Loucy (cell line): ENCODE measurements at regions not wholly inside any gene's neighbourhood (a gene's known extent, or its start where the extent isn't known, plus 50 kb on each side); places are given as distances from the start of the nearest gene placed in this dataset.

Experiments used
- H2AFZ ChIP-seq: fragments of 200-600 bp; sonication (generic); 2 replicates; pipeline ENCODE4 v1.6.0; 2016; ENCODE audit warnings: antibody characterized with exemption, mild to moderate bottlenecking, low read length, moderate library complexity
- H3F3A ChIP-seq: fragments of 200-600 bp; 2 replicates; pipeline ENCODE4 v1.6.0; 2016; ENCODE audit warnings: antibody characterized with exemption, low read depth, mild to moderate bottlenecking
- H3K27me3 ChIP-seq: fragments of 200-600 bp; sonication (generic); 2 replicates; pipeline ENCODE4 v1.6.1; 2014; ENCODE audit warnings: low read length, mild to moderate bottlenecking; ENCODE audit not compliant: insufficient read depth, poor library complexity, severe bottlenecking
- H3K36me3 ChIP-seq: fragments of 200-600 bp; sonication (generic); 2 replicates; pipeline ENCODE4 v1.6.1; 2016; ENCODE audit warnings: low read length; ENCODE audit not compliant: insufficient read depth
- H3K4me1 ChIP-seq: fragments of 200-600 bp; sonication (generic); 2 replicates; pipeline ENCODE4 v1.5.1; 2014; ENCODE audit warnings: low read length, mild to moderate bottlenecking; ENCODE audit not compliant: insufficient read depth, poor library complexity, severe bottlenecking
- H3K4me2 ChIP-seq: fragments of 200-600 bp; sonication (generic); 2 replicates; pipeline ENCODE4 v1.6.0; 2014; ENCODE audit warnings: antibody characterized with exemption, low read length, low read depth, mild to moderate bottlenecking; ENCODE audit not compliant: poor library complexity, severe bottlenecking
- H3K4me3 ChIP-seq: fragments of 200-600 bp; sonication (generic); 2 replicates; pipeline ENCODE4 v1.5.1; 2014; ENCODE audit warnings: low read length, mild to moderate bottlenecking, mixed read lengths; ENCODE audit not compliant: poor library complexity, severe bottlenecking
- H3K79me2 ChIP-seq: fragments of 200-600 bp; sonication (generic); 2 replicates; pipeline ENCODE4 v1.6.1; 2014; ENCODE audit warnings: low read length; ENCODE audit not compliant: insufficient read depth
- H3K9ac ChIP-seq: fragments of 200-600 bp; sonication (generic); 2 replicates; pipeline ENCODE4 v1.6.0; 2014; ENCODE audit warnings: mild to moderate bottlenecking, low read depth, low read length, moderate library complexity; ENCODE audit not compliant: poor library complexity, severe bottlenecking
- H3K9me2 ChIP-seq: fragments of 200-600 bp; sonication (generic); replicated peaks from 2 replicates; pipeline ENCODE4 v1.6.1; 2016; ENCODE audit warnings: low read depth, low read length, mixed read lengths
- H3K9me3 ChIP-seq: fragments of 200-600 bp; sonication (generic); 2 replicates; pipeline ENCODE4 v1.6.1; 2014; ENCODE audit warnings: mild to moderate bottlenecking, antibody characterized with exemption, low read length, low read depth; ENCODE audit not compliant: insufficient read depth
- H4K20me1 ChIP-seq: fragments of 200-600 bp; sonication (generic); 2 replicates; pipeline ENCODE4 v1.6.0; 2014; ENCODE audit warnings: antibody characterized with exemption, low read length, mild to moderate bottlenecking; ENCODE audit not compliant: insufficient read depth, poor library complexity, severe bottlenecking
- EZH2phosphoT487 ChIP-seq: fragments of 200-600 bp; IDR thresholded peaks from 2 replicates; pipeline ENCODE4 v1.6.1; 2018; ENCODE audit warnings: antibody characterized with exemption, mild to moderate bottlenecking, moderate library complexity, borderline replicate concordance
- TF ChIP-seq, protein P1 (sequence below): fragments of 200-600 bp; sonication (generic); conservative IDR thresholded peaks from 2 replicates; pipeline ENCODE4 v1.5.1; 2014; ENCODE audit warnings: mild to moderate bottlenecking, antibody characterized with exemption, low read length

DNA sequence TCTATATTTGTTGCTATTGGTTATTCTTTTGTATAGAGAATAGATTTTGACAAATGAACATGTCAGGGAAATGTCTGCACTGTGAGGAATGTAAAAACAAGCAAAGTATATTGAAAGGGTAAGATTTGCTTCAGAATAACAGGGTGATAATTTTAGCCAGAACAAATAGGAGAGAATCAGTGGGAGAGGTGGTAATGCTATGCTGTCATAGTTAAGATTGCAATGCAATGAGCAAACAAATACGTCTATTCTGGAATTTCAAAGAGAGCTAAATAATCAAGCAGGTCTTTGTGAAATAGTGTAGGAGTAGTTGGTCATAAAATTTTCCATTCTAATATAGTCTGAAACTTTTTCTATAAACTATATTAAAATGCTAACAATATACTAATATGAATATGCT is 1478.4 kb downstream of the TECRL start:
- Histone ChIP-seq H3K4me3 (no peak overlapping the region), H3K4me1 (no peaks in the 10 kb centered on the region), H3K36me3 (no peaks in the 10 kb centered on the region), H3F3A (no peaks in the 10 kb centered on the region), H3K9me2 (no peaks in the 10 kb centered on the region; the same call in 1 of the 2 replicates), H3K4me2 (no peak overlapping the region), H3K9me3 (0 out of 2 replicates have a peak, but pooled peaks cover 2% of the 10 kb centered on the region), H2AFZ (no peak overlapping the region), H3K79me2 (no peaks in the 10 kb centered on the region), H3K9ac (no peak overlapping the region), H4K20me1 (no peaks in the 10 kb centered on the region), H3K27me3 (no peaks in the 10 kb centered on the region)
- TF ChIP-seq, protein P1, sequence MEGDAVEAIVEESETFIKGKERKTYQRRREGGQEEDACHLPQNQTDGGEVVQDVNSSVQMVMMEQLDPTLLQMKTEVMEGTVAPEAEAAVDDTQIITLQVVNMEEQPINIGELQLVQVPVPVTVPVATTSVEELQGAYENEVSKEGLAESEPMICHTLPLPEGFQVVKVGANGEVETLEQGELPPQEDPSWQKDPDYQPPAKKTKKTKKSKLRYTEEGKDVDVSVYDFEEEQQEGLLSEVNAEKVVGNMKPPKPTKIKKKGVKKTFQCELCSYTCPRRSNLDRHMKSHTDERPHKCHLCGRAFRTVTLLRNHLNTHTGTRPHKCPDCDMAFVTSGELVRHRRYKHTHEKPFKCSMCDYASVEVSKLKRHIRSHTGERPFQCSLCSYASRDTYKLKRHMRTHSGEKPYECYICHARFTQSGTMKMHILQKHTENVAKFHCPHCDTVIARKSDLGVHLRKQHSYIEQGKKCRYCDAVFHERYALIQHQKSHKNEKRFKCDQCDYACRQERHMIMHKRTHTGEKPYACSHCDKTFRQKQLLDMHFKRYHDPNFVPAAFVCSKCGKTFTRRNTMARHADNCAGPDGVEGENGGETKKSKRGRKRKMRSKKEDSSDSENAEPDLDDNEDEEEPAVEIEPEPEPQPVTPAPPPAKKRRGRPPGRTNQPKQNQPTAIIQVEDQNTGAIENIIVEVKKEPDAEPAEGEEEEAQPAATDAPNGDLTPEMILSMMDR, result no peak
- TF ChIP-seq EZH2phosphoT487, result no peak

DNA sequence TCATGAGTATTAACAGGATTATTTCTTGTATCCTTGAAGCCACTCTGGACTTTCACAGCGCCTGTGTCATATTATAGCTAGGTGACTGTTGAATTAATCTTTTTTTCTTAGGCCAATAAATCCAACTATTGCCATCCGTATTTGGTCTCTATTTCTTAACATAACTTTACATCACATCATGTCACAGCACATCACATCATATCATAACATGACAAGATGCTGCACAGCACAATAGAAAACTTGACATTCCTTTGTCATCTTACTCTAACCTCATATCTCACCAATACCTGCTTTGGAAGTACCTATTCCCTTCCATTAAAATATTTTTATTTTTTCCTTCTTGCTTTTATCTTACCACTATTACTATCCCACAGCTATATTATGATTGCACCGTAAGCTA is 1480.8 kb downstream of the TECRL start:
- no peak overlapping the region for H3K9ac ChIP-seq
- H3K4me3 ChIP-seq, result no peak overlapping the region
- no peak overlapping the region for H3K4me2 ChIP-seq
- TF ChIP-seq, protein P1, result no peak
- TF ChIP-seq EZH2phosphoT487, result no peak
- H3K27me3 ChIP-seq, result no peaks in the 10 kb centered on the region
- H2AFZ ChIP-seq, result no peak overlapping the region
- H3K79me2 ChIP-seq, result no peaks in the 10 kb centered on the region
- H4K20me1 ChIP-seq, result no peaks in the 10 kb centered on the region
- H3F3A ChIP-seq, result no peaks in the 10 kb centered on the region
- H3K36me3 ChIP-seq, result no peaks in the 10 kb centered on the region
- no peaks in the 10 kb centered on the region for H3K9me2 ChIP-seq
- no peaks in the 10 kb centered on the region for H3K9me3 ChIP-seq
- no peaks in the 10 kb centered on the region for H3K4me1 ChIP-seq

DNA sequence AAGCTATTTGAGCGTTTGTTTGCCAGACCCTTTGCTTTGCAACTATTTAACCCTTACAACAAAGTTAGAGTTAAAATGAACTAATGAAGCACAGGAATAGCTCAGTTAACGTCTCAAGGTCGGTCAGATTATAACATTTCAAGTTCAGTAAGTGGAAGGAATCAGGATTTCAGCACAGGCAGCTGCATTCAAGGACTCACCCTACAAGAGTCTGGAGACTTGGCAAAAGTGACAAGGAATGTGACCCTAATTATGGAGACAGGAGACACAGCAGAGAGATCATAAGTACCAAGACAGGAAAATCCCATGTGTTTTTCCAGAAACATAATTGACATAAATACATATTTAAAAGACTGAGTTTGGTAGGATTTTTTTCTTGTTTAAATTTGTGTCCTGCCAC is 1481.7 kb downstream of the TECRL start:
- Histone ChIP-seq H3K4me3 (no peak overlapping the region), H3K4me2 (no peak overlapping the region), H3K9ac (no peak overlapping the region), H3K36me3 (no peaks in the 10 kb centered on the region), H2AFZ (no peak overlapping the region), H3K79me2 (no peaks in the 10 kb centered on the region), H3K9me3 (no peaks in the 10 kb centered on the region), H3F3A (no peaks in the 10 kb centered on the region), H3K27me3 (no peaks in the 10 kb centered on the region), H4K20me1 (no peaks in the 10 kb centered on the region), H3K9me2 (no peaks in the 10 kb centered on the region), H3K4me1 (no peaks in the 10 kb centered on the region)
- TF ChIP-seq, protein P1, result no peak
- no peak for TF ChIP-seq EZH2phosphoT487
